Urinary bladder (tissue), 3 donors: ENCODE measurements at regions not wholly inside any gene's neighbourhood (a gene's known extent, or its start where the extent isn't known, plus 50 kb on each side); places are given as distances from the start of the nearest gene placed in this dataset.
"Not testable (repeated sequence)": the region's sequence is repeated elsewhere in the genome, so short reads cannot be mapped to it uniquely, and the experiment has no call there.

ENCODE experiments used
- DNase-seq: peaks from one replicate; pipeline ENCODE4 v3.0.0-alpha.2; 2015; ENCODE audit errors: extremely low spot score
- H3K27ac ChIP-seq: one replicate; pipeline ENCODE4 v1.5.1; 2013; ENCODE audit warnings: low read depth, mild to moderate bottlenecking, moderate library complexity
- H3K36me3 ChIP-seq: one replicate; pipeline ENCODE4 v1.6.1; 2013; ENCODE audit warnings: mild to moderate bottlenecking, moderate library complexity; ENCODE audit not compliant: insufficient read depth
- H3K4me1 ChIP-seq: one replicate; pipeline ENCODE4 v1.6.1; 2013; ENCODE audit warnings: mild to moderate bottlenecking, moderate library complexity; ENCODE audit not compliant: insufficient read depth
- H3K4me3 ChIP-seq: one replicate; pipeline ENCODE4 v1.5.1; 2013; ENCODE audit warnings: low read depth, low read length
- WGBS: extraction: QIAGEN DNeasy Blood & Tissue Kit; methylation state at CpG from one replicate; pipeline ENCODE4 v1.1.7; 2013; 5-methylcytosine and 5-hydroxymethylcytosine counted together
- donor health status: healthy with polysubstance abuse.
- donor health status: healthy.

DNA sequence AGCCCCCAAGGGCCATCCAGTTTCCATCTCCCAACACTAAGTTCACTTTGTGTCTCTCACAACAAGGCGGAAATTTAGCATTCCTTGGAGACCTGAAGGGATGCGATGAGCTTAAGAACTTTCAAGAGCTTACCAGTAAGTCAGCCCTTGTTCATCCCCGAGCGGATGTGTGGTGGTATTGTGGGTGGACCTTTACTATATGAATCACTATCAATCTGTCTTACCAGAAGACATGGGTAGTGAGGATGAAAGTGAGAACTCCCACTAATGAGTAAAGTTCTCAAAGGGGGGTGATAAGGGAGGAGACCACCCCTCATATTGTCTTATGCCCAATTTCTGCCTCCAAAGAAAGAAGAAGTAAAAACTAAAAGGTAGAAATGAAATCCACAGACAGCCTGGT, 329.6 kb upstream of the NCKAP5 start:
- not testable (repeated sequence) for H3K4me3 ChIP-seq, H3K36me3 ChIP-seq, DNase-seq, H3K4me1 ChIP-seq, H3K27ac ChIP-seq
- WGBS = 73% methylated on average over 4 of the region's 4 CpGs

- H3K36me3 ChIP-seq = no peaks in the 10 kb centered on the region
- H3K4me3 ChIP-seq = no peak overlapping the region
- no peak for DNase-seq
- 65% methylated on average over 3 of the region's 3 CpGs for WGBS
- H3K27ac ChIP-seq = no peak overlapping the region
- no peaks in the 10 kb centered on the region for H3K4me1 ChIP-seq
Observed at GRCh38 chr2:133900909-133901308, 332.6 kb upstream of the NCKAP5 start.

- H3K36me3 ChIP-seq = no peaks in the 10 kb centered on the region
- no peak for DNase-seq
- no peak overlapping the region for H3K27ac ChIP-seq
- H3K4me3 ChIP-seq = no peak overlapping the region
- no peaks in the 10 kb centered on the region for H3K4me1 ChIP-seq
Observed at GRCh38 chr2:133906396-133906795, 338.1 kb upstream of the NCKAP5 start.

DNA sequence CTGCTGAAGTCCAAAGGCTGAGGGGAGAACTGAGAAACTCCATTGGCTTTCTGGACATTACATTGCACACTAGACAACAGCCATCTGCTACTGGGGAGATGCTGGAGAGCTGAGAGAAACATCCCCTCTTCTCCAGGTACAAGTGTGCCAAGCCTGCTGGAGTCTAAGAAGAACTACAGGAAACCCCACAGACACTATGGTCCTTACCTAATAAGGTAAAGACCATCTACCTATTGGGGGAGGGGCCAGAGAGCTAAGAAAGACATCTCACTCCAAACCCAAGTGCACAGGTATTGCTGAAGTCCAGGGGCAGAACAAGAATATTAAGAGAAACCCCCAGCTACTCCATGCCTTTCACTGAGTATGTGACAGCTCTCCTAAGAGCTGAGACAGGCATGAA, 338.7 kb upstream of the NCKAP5 start:
- no peaks in the 10 kb centered on the region for H3K4me1 ChIP-seq
- H3K36me3 ChIP-seq = no peaks in the 10 kb centered on the region
- no peak overlapping the region for H3K4me3 ChIP-seq
- H3K27ac ChIP-seq = no peak overlapping the region
- no peak for DNase-seq

GRCh38 chr2:133908171-133908570, 339.9 kb upstream of the NCKAP5 start:
- H3K36me3 ChIP-seq = no peaks in the 10 kb centered on the region
- no peaks in the 10 kb centered on the region for H3K4me1 ChIP-seq
- no peak for DNase-seq
- no peak overlapping the region for H3K4me3 ChIP-seq
- H3K27ac ChIP-seq = no peak overlapping the region

DNA sequence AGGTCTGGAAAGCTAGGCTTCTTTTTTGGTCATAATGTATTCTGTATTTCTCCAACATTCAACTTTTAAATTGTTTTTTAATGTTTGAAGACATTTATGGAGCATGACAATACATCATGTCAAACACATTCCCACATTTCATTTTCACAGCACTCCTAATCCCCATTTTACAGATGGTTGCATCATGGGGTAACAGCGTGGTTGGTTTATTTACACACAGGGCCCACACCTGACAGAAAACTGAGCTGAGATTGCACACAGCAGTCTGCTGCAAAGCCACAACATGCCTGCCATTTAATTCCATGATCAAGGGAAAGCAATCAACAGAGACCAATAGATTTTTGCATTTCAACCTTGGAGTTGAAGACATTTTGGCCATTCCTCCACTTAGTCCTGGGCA, 335.7 kb upstream of the MGAT5 start:
- DNase-seq = no peak
- no peak overlapping the region for H3K4me3 ChIP-seq
- H3K4me1 ChIP-seq = no peaks in the 10 kb centered on the region
- no peak overlapping the region for H3K27ac ChIP-seq
- 58% methylated on average over 1 of the region's 1 CpG for WGBS
- H3K36me3 ChIP-seq = no peaks in the 10 kb centered on the region

DNA sequence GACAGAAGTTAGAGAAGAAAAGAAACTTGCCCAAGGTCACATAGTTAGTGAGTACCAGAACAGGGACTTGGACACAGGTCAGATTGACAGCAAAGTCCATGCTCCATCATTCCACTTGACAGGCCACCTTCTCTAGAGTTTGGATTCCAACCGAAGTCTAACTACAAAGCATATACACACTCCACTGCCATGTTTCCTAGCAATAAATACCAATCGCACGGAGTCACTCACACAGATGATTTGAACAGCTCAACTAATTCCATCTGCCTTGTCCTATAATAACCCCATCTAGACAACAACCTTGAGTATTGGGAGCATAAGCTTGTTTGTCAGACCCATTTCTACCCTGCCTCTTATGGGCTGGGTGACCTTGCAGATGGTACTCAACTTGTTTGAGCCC, 334.6 kb upstream of the MGAT5 start:
- 56% methylated on average over 3 of the region's 3 CpGs for WGBS
- Histone ChIP-seq H3K4me1 (no peaks in the 10 kb centered on the region), H3K4me3 (no peak overlapping the region), H3K27ac (no peak overlapping the region), H3K36me3 (no peaks in the 10 kb centered on the region)
- DNase-seq = no peak

- 85% methylated on average over 2 of the region's 2 CpGs for WGBS
- DNase-seq = no peak
Observed at GRCh38 chr2:133927894-133928293, 326.0 kb upstream of the MGAT5 start.

DNA sequence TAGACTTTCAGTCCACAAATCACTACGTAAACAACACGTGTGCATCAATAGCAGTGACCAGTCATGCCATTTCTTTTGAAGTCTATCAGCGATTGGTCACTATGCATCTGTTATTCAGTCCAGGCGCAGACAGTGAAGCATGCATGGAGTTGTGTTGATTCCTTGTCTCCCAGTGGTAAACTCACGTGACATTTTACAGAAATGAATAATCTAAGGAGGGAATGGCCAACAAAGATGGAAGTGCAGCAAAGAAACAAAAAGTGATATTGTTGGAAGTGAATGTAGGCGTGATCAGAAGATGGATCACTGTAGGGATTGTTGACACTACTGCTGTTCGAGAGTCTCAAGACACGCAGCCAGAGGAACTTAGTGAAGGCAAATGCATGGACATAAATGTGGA, 317.8 kb upstream of the MGAT5 start:
- Histone ChIP-seq H3K27ac (no peak overlapping the region), H3K36me3 (no peaks in the 10 kb centered on the region), H3K4me1 (no peaks in the 10 kb centered on the region), H3K4me3 (no peak overlapping the region)
- 84% methylated on average over 8 of the region's 8 CpGs for WGBS
- no peak for DNase-seq

More at GRCh38 chr2:133927894-133928293, 326.0 kb upstream of the MGAT5 start:
- Histone ChIP-seq H3K36me3 (no peaks in the 10 kb centered on the region), H3K27ac (no peak overlapping the region), H3K4me1 (no peaks in the 10 kb centered on the region), H3K4me3 (no peak overlapping the region)

DNA sequence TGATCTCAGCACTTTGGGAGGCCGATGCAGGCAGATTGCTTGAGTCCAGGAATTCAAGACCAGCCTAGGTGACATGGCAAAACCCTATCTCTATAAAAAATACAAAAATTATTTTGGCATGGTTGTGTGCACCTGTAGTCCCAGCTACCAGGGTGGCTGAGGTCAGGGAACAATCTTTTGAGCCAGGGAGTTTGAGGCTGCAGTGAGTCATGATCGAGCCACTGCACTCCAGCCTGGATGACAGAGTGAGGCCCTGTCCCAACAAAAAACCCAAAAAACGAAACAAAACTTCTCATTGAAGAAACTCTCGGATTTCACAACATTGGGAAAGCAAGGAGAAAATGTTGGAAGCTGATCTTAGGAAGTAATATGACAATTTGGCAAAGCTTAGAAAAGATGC, 317.3 kb upstream of the MGAT5 start:
- Histone ChIP-seq H3K36me3 (no peaks in the 10 kb centered on the region), H3K27ac (no peak overlapping the region), H3K4me3 (no peak overlapping the region), H3K4me1 (no peaks in the 10 kb centered on the region)
- 76% methylated on average over 4 of the region's 4 CpGs for WGBS
- no peak for DNase-seq

DNA sequence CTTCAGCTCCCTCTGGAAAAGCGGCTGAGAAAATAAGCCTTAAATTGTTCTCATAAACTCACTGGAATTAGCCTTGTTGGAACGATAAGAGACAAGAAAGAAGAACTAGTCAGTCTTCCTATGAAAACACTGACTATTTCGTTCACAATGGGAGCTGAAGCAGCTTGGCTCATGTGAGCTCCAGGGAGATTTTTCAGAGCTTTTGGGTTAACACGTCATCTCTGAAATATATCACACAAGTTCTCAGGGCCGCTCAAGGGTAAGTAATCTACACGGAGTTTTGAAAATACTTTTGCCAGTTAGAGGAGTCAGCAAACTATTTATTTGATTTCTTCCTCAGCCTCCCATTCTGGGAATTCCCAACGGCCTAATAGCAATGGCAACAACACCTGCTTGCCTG, 316.2 kb upstream of the MGAT5 start:
- Histone ChIP-seq H3K36me3 (no peaks in the 10 kb centered on the region), H3K4me3 (no peak overlapping the region), H3K27ac (no peak overlapping the region), H3K4me1 (no peaks in the 10 kb centered on the region)
- WGBS = 46% methylated on average over 7 of the region's 7 CpGs
- no peak for DNase-seq

GRCh38 chr2:133940134-133940533, 313.7 kb upstream of the MGAT5 start:
- no peak overlapping the region for H3K4me3 ChIP-seq
- no peak overlapping the region for H3K27ac ChIP-seq

GRCh38 chr2:133941666-133942065, 312.2 kb upstream of the MGAT5 start:
- Histone ChIP-seq H3K4me1 (no peaks in the 10 kb centered on the region), H3K4me3 (no peak overlapping the region), H3K27ac (no peak overlapping the region), H3K36me3 (no peaks in the 10 kb centered on the region)
- 16% methylated on average over 2 of the region's 2 CpGs for WGBS
- DNase-seq = no peak

More at GRCh38 chr2:133940134-133940533, 313.7 kb upstream of the MGAT5 start:
- DNase-seq = no peak
- Histone ChIP-seq H3K4me1 (no peaks in the 10 kb centered on the region), H3K36me3 (no peaks in the 10 kb centered on the region)

DNA sequence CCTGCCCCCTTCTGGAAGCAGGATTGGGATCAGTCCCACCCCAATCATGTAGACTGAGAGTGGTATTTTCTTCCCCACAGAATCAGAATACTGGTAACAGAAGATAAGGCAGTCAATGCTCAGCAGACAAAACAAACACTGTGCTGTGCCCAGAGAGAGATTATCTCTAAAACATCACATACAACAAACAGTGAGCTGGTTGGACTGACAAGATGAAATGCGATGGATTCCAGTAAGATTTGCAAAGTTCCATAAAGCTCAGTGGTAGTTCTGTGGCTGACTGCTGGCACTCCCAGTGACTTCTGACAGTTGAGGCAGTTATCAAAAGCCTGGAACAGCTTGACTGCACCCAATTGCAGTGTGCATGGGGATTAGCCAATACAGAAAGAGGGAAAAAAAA, 311.5 kb upstream of the MGAT5 start:
- H3K36me3 ChIP-seq = no peaks in the 10 kb centered on the region
- WGBS = 61% methylated on average over 1 of the region's 1 CpG
- no peak for DNase-seq
- H3K4me3 ChIP-seq = no peak overlapping the region
- no peak overlapping the region for H3K27ac ChIP-seq
- H3K4me1 ChIP-seq = no peaks in the 10 kb centered on the region

GRCh38 chr2:133943108-133943507, 310.8 kb upstream of the MGAT5 start:
- DNase-seq = no peak
- Histone ChIP-seq H3K27ac (no peak overlapping the region), H3K4me3 (no peak overlapping the region), H3K4me1 (no peaks in the 10 kb centered on the region), H3K36me3 (no peaks in the 10 kb centered on the region)
- WGBS = 87% methylated on average over 5 of the region's 5 CpGs
